Ecto neural progenitor cell (in vitro differentiated cells): ENCODE measurements at regions not wholly inside any gene's neighbourhood (a gene's known extent, or its start where the extent isn't known, plus 50 kb on each side); places are given as distances from the start of the nearest gene placed in this dataset.

Source experiments
- DNase-seq: peaks from one replicate; pipeline ENCODE4 v3.0.0-alpha.2; 2018; ENCODE audit warnings: low spot score

DNA sequence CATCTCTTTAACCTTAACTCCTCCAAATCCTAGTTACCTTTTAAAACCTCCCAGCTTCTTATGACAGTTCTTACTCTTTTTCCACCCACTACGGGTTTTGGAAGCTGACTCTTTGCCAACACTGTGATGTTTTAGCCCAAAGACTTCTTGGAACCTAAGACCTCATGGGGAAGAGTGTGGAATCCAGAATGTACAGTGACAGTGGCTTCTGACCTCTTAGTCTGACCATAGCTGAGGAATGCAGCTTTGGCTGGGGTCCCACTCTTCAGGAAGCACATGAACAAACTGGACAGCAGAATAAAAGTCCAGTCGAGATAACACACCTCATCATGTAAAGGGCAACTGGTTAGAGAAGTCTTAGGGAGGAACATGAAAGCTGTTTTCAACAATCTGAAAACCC, 161.1 kb upstream of the PKDCC start:
- no peak for DNase-seq

DNA sequence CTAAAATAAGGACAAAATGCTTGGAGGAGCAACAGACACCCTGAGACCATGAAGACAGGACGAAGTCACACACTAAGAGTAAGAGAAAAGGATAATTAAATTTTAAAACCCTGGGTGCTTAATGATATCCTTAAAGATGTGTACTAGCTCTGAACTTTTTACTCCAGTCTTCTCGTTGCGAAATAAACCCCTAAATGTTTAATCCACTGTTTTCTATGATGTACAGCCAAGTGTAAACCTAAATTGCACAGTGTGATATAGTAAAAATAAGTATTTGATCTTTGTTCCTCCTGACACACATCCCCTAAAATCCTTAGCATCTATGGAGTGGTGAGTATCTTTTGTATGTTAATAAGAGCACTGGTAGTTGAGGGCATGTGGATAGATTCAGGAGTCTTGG, 157.5 kb upstream of the PKDCC start:
- no peak for DNase-seq

DNA sequence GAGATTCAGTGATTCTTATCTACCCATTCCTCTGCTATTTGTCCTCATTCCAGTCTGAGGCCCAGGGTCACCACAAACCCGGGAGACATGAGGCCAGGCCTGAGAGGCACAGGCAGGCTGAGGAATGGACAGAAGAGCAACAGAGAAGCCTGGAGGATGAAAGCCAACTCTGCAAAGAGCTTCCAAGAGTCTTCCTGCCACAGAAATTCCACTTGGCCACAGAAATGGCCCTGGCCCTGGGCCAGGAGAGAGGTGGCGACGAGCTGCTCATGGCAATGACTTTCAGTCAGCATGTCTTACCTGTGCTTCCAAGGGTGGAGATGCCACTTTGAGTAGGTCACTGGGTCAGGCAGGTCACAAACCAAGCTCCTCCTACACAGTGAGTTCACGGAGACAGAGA, 155.3 kb upstream of the PKDCC start:
- DNase-seq, result no peak

DNA sequence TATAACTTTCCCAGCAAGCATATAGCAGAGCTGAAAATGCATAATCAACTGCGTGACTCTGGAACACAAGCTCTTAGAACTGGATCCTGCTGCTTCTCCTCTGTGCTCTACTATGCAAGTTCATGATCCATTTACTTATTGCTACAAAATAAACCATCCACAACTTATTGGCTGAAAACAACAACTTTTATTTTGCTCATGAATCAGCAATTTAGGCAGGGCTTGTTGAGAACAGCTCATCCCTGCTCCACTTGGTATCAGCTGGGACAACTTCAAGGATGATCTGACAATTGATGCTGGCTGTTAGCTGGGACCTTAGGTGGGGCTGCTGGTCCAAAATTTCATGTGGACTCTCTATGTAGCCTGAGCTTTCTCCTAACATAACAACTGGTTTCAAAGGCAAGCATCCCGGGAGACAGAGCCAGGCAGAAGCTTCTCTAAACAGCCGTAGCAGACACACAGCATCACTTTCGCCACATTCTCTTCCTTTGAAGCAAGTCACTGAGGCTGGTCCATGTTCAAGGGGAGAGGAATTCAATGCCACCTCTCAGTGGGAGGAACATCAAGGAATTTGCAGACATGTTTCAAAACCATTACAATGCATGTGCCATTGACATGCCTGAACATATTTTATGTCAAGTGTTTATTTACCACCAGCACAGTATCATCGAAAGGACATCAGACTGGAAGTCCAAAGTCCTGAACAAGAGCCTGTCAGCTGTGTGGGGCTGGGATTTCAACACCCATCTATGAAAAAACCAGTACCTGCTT, 153.1 kb upstream of the PKDCC start:
- DNase-seq, result no peak

DNA sequence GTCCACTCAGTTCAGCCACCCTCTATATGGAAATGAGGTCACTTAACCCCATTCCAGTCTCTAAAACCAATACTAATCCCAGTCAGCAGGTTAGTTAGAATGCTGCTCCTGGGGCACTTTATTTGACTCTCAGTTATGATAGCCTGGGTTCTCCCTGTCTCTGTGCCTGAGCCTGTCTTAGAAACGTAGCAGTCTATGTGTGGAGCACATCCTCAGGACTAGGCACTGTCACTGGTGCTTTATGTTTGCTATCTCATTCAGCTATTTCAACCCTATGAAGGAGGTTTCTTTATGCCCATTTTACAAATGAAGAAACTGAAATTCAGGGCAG, 152.5 kb upstream of the PKDCC start:
- DNase-seq, result no peak

DNA sequence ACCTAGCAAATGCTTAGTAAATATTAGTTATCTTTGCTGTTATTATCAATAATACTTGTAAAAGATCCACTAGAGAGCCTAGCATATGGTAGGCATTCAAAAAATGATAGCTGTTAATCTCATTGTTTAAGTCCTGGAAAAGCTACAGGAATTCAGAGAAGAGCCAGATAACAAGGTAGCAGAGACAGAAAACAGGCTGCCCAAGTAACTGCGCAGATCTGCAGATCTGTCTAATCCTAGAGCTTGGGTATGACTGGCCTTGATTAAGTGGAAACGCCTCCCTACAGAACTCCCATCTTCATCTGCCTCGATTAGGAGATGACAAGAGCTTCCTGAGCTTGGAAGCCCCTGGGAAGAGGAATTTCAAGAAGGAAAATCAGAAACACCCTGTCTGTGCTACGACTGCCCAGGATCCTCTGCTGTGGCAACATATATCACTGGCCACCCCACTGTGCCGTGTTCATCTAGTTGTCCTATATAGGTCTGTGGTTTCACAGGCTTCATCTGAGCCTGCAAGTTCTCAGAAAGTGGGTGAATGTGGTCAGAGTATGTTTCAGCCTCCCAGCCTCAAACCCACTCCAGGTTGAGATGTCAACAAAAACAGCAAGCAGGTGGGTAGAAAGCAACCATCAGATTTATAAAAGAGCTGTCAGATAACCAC, 151.5 kb upstream of the PKDCC start:
- no peak for DNase-seq

DNA sequence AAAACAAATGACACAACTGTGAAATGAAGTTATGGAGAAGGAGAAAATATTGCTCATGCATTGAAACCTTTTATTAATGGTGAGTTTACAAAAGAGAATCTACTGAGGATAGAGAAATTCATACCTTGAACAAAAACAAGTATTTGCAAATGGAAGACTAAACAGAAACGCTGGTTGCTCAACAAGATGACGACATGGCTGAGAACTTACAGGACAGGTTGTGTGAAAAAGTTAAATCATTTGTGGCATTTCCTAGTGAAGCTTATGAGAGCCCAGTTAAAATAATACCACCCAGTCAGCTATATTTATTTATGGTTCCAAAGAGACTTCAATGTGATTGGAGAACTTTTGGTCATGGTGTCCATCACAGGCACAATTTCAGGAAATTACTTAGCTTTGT, 148.6 kb upstream of the PKDCC start:
- no peak for DNase-seq

DNA sequence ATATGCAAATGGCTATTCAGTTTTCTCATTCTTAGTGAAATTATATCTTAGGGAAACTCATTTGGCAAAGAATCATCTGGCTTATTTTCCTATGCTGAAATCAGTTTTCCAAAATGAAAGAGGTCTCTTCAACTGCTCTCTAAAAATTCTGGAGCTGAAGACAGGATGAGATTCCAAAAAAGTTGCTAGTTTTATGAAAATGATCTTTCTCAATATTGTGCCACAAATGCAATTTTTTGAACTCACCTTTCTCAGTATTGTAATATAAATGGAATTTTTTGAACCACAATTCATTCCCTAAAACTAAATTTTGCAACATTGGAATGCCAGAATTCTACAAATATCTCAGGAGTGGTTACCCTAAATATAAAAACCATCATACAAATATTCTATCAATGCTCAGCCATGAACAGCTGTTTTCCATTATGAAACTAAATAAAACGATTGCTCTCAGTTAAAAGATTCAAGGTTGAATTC, 147.7 kb upstream of the PKDCC start:
- no peak for DNase-seq

DNA sequence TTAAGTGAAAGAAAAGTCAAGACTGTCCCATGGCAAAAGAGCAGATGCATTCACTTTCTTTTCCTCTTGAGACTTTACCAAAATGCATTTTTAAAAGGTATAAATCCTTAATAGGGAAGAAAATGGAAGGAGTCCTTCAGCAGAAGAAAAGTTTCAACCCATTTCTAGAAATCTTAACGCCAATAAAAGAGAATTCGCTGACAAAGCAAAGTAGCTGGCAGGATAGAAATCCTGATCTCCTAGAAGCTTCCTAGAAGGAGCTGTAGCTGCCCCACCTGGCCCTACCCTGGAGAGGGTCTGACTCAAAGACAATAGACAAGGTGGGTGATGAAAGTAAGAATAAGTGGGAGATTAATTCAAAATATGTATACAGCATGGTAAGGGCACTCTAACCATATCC, 144.9 kb upstream of the PKDCC start:
- no peak for DNase-seq

DNA sequence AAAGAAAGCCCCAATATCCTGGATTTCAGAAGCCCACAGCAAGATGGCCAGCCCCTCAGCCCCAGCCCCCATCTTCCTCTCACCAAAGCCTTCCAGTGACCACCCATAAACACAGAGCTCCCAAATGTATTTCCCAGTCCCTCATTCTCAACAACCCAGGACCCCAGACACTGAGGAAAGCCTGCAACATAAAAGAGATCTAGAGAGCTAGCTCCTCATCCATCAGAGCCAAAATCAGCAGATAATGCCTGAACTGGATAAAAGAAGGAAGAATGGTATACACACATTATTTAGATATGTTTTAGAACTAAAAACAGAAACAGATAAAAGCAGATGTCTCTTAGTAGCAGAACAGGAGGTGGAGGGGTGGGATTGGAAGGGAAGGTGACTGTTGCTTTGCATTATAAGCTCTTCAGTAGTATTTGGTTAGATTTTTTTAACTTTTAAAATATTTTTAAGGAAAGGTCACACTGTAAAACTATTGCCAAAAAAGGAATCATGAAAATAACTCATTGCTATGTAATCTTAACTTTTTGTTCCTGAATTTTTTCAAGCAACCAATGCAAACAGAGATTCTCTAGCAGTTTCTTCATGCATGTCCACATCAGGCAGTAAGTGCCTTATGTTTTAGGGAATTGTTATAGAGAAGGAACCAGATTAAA, 144.2 kb upstream of the PKDCC start:
- no peak for DNase-seq

DNA sequence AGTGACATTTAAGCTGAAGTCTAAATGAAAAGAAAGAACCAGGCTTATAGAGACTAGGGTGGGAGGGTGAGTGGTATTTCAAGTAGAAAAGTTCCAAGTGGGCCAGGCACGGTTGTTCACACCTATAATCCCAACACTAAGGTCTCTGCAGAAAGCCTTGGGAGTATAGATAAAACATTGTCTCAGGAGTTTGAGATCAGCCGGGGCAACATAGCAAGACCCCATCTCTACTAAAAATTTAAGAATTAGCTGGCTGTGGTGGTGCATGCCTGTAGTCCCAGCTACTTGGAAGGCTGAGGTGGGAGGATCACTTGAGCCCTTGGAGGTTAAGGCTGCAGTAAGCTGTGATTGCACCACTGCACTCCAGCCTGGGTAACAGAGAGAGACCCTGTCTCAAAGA, 143.4 kb upstream of the PKDCC start:
- DNase-seq, result no peak

DNA sequence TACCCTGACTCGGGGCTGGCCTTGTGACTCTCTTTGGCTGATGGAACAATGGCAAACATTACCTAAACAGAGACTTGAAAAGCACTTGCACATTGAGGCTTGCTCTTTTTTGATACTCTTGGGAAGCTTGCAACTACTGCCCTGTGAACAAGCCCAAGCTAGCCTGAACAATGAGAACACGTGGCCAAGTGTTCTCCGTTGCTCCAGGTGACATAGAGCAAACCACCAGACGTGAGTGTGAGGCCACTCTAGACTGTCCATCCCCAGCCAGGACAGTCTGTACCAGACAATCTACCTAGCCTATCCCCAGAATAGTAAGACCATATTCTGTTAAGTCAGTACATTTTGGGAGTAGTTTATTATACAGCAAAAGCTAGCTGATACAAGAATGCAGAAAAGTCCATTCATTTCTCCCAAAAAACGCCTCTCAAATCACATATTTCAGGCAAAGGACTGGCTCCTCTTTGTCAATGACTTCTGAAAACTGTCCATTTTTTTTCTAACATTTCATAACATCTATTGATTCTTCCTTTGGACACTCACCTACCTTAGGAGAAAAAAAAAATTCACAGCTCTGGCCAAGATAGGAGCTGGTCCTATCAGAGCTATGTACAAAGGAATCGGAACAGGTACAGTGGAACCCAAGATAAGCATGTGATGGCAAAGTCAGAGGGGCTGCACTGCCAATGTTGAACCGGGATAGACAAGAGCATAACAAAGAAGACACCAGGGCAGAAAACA, 142.1 kb upstream of the PKDCC start:
- DNase-seq, result no peak

DNA sequence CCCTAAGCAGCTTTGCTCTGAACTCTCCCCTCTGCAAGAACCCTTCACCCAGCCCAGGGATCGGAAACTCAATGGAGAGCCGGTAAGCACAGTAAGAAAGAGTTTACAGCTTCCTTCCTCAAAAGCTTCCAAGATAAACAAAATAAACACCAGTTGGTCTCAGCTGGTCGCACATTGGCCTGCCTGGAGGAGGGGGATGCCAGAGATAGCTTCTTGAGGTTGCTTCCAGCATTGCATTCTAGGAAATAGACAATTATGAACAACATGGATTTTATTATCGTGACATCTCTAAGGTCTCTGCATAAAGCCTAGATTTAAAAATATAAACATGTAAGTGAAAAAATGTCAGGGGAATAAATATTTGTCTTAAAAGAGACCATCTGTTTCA, 141.5 kb upstream of the PKDCC start:
- no peak for DNase-seq

DNA sequence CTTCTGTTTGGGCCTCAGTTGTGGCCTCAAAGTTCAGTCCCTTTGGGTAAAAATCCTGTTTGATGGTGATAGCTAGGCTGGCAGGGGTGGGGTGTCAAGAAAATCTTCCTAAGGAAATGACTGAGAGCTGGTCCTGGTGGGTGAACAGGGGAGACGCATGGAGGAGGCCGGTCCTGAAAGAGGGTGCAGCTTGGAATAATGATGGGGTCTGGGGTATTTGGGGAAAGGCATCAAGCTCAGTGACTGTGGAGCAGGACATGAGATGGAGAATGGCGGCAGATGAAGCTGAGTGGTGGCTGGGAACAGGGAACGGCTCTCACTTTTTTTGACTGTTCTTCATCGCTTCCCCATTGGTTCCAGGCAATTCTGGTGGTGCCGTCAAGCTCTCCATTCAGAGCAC, 140.7 kb upstream of the PKDCC start:
- no peak for DNase-seq

DNA sequence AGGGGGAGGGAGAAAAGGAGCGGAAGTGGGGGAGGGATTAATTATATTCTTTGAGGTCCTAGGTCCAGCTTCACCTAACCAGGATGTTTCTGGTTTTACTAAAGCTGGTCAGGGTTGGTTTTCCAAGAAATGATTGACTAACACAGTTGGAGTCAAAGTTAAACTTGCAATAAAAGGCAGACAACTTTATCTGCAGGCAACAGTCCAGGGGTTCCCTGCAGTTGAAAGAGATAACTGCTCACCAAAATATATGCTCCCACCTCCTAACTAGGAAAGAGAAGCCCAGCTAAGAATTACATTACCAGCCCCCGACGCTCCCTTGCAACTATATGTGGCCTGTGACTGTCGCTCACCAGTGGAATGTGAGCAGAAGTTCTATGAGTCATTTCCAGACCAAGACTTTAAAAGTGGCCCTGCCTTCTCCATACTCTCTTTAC, 140.0 kb upstream of the PKDCC start:
- DNase-seq, result no peak

DNA sequence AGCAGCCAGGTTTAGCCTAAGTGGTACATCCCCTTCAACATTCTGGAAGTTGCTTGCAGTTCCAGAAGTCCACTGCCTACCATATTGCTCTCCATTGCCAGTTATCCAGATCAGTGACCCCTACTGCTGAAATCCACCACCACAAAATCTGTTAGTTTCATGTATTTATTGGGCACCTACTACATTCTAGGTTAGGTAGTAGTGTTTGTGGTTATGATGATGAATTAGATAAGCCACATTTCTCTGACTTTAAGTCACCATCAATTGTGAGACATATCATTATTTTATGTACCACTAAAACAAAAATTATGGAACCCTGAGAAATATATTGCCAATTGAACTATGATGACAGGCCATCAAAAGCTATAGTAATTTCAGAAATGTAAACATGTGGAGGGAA, 139.5 kb upstream of the PKDCC start:
- no peak for DNase-seq

DNA sequence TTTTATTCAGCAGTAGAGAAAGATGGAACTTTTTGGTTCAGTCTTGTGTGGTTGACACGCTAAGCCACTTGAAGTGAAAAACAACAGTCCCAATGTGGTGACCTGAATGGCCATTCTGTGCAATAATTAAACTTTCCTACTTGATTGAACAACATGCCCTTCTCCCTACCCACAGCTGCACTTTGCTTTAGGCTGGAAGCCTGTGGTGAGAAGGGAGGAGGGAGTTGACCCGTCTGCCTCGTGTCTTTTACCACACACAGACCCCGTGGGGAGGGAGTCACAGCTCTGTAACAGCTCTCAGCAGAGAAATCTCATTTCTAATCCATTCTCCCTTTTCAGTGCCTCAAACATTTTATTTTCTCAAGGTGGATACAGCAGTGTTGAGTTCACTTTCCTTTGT, 138.2 kb upstream of the PKDCC start:
- DNase-seq, result no peak

DNA sequence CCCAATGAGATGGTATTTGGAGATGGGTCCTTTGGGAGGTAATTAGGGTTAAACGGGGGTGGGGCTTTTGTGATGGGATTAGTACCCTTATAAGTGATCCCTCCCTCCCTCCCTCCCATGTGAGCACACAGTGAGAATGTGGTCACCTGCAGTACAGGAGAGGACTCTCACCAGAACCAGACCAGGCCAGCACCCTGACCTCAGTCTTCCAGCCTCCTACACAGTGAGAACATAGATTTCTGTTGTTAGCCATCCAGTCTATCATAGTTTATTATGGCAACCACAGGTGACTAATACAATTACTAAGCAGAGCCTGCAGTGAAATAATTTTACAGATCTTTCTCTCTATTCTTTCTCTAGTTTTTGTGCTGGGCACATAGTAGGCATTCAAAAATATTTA, 137.7 kb upstream of the PKDCC start:
- DNase-seq, result no peak

DNA sequence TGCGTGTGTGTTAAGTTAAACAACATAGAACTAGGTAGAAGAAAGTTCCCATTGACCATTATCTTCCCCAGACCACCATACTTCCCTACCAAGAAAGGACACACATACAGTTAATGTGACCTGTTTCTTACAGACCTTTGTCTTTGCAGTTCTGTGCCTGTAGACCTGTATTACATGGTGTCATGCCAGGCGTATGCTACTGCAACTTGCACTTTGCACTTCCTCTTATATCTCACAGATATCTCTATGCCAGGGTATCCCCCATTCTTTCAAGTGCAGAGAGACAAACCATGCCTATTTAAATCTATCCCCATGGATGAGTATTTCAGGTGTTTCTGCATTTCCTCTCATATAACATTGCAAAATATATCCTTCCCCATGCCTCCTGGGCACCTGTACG, 136.8 kb upstream of the PKDCC start:
- DNase-seq, result no peak

DNA sequence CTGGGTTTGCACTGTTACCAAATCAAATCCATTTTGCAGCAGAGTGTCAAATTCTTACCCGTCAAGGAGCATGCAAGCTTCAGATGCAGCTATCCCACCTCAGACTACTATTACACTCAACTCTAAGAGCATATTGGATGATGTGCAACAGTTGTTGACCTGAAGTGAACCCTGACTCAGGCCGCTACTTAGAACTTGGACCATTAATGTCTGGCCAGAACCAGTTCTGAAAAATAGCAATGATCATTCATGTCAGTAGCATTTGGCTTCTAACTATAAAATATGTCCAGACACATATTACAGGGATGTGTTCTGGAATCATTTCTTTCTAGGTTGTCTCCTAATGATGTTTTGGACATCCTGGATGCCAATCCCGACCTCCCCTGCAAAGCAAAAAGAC, 135.5 kb upstream of the PKDCC start:
- no peak for DNase-seq

DNA sequence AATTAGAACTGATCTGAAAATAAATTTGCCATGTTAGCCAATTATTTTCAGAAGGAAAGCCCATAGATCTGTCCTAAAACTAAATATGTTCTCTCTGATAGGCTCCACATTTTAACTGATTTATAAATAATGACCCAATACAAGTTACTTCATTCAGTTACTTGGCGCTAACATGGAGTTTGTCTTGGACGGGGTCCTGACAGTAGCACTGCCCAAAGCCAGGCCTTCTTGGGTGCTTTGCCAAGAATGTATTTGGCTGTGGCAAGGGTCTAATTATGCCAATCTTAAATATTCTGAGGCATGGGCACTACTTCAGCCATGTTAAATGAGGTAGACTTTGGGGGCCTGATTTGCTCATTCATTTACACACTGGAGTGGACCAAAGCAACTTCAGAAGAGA, 135.0 kb upstream of the PKDCC start:
- DNase-seq, result no peak

DNA sequence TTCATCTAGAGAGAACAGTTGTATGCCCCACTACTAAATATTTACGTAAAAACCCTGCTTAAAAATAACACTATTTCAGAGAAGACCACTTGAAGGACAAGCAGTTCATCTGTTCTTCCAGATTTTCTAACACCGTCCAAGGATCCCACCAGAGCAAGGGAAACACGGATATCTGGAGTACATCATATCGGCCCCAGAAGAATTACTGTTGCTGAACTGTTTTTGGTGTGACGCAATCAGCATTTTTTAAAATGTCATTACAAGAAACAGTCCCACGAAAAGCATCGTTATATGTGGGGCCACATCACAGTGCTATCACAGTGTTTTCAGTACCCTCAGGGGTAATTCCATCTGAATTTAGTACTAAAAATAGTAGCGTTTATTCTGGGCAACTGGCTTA, 134.5 kb upstream of the PKDCC start:
- no peak for DNase-seq
